SU-DHL-6 (cell line): ENCODE measurements at regions not wholly inside any gene's neighbourhood (a gene's known extent, or its start where the extent isn't known, plus 50 kb on each side); places are given as distances from the start of the nearest gene placed in this dataset.
"Not testable (repeated sequence)": the region's sequence is repeated elsewhere in the genome, so short reads cannot be mapped to it uniquely, and the experiment has no call there.

ENCODE experiments used
- CTCF ChIP-seq: fragments of 200-600 bp; sonication (generic); IDR thresholded peaks from one replicate; pipeline ENCODE4 v1.5.1; 2017; ENCODE audit warnings: antibody characterized with exemption, mild to moderate bottlenecking, low read length, moderate library complexity; ENCODE audit not compliant: insufficient read depth, poor library complexity, severe bottlenecking
- EZH2phosphoT487 ChIP-seq: fragments of 200-600 bp; sonication (generic), shearing (Covaris generic); conservative IDR thresholded peaks from 2 replicates; pipeline ENCODE4 v1.6.1; 2018; ENCODE audit warnings: mild to moderate bottlenecking, antibody characterized with exemption, low read length, moderate library complexity, mixed read lengths

- not testable (repeated sequence) for TF ChIP-seq CTCF, EZH2phosphoT487
Observed at GRCh38 chr6:21757392-21757791, 163.8 kb downstream of the SOX4 start.
